Peyer's patch (tissue), 4 donors: ENCODE measurements at regions not wholly inside any gene's neighbourhood (a gene's known extent, or its start where the extent isn't known, plus 50 kb on each side); places are given as distances from the start of the nearest gene placed in this dataset.

ENCODE experiments used
- DNase-seq, 3 donors: peaks; one replicate each; pipeline ENCODE4 v3.0.0-alpha.2; 2017 to 2019
- H3K27ac ChIP-seq, 4 donors: fragments of 200-600 bp; sonication (generic); one replicate each; pipeline ENCODE4 v1.5.1; 2016 to 2019
- H3K27me3 ChIP-seq, 2 donors: fragments of 200-600 bp; sonication (generic); one replicate each; pipeline ENCODE4 v1.5.1; 2019
- H3K36me3 ChIP-seq, 3 donors: fragments of 200-600 bp; sonication (generic); one replicate each; pipeline ENCODE4 v1.5.1; 2016 to 2019
- H3K4me1 ChIP-seq, 4 donors: fragments of 200-600 bp; sonication (generic); one replicate each; pipeline ENCODE4 v1.5.1; 2016 to 2019
- H3K4me3 ChIP-seq, 4 donors: fragments of 200-600 bp; sonication (generic); 1 replicate in 3 of 4; 2 replicates in 1 of 4; pipeline ENCODE4 v1.5.1; 2016 to 2019; ENCODE audit warnings: mild to moderate bottlenecking in 1 of 4
- H3K9me3 ChIP-seq, 4 donors: fragments of 200-600 bp; sonication (generic); one replicate each; pipeline ENCODE4 v1.5.1; 2016 to 2019; ENCODE audit warnings: mild to moderate bottlenecking in 1 of 4
- POLR2A ChIP-seq, 2 donors: fragments of 450-650 bp; IDR thresholded peaks; one replicate each; pipeline ENCODE4 v1.5.1; 2017; ENCODE audit warnings: antibody characterized with exemption in 2 of 2, mild to moderate bottlenecking in 2 of 2, moderate library complexity in 2 of 2
- TF ChIP-seq, protein P1 (sequence below), 6 experiments: fragments of 450-650 bp in 4 of 6; fragments of 200-600 bp in 2 of 6; sonication (generic) in 1 of 6; IDR thresholded peaks; one replicate each; pipeline ENCODE4 v1.5.1; 2017 to 2019; ENCODE audit warnings: antibody characterized with exemption in 6 of 6, mild to moderate bottlenecking in 3 of 6, moderate library complexity in 1 of 6

DNA sequence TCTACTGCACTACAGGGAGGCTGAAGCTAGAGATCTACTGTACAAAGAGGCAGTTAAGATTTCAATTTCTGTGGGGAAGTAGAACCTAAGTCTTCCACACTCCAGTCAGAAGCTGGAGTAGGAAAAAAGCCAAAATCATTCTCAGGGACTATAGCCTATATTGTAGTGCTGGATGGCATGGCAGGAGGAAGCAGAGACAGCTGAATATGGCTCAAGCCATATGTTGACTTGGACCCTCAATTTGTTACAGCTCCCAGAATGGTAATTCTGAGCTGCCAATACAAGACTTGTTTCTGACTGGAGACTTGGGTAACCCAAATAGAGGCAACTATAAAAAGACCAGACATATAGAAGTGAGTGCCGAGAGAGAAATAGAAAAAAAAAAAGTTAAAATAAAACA lies 200.6 kb downstream of the PTBP2 start:
- H3K36me3 ChIP-seq: no peaks in the 10 kb centered on the region
- H3K4me1 ChIP-seq: no peaks in the 10 kb centered on the region
- TF ChIP-seq, protein P1, sequence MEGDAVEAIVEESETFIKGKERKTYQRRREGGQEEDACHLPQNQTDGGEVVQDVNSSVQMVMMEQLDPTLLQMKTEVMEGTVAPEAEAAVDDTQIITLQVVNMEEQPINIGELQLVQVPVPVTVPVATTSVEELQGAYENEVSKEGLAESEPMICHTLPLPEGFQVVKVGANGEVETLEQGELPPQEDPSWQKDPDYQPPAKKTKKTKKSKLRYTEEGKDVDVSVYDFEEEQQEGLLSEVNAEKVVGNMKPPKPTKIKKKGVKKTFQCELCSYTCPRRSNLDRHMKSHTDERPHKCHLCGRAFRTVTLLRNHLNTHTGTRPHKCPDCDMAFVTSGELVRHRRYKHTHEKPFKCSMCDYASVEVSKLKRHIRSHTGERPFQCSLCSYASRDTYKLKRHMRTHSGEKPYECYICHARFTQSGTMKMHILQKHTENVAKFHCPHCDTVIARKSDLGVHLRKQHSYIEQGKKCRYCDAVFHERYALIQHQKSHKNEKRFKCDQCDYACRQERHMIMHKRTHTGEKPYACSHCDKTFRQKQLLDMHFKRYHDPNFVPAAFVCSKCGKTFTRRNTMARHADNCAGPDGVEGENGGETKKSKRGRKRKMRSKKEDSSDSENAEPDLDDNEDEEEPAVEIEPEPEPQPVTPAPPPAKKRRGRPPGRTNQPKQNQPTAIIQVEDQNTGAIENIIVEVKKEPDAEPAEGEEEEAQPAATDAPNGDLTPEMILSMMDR (IDR thresholded peaks at IDR 0.05): no peak
- TF ChIP-seq POLR2A (IDR thresholded peaks at IDR 0.05): no peak
- no peaks in the 10 kb centered on the region for H3K27me3 ChIP-seq
- DNase-seq: no peak
- no peak overlapping the region for H3K4me3 ChIP-seq
- H3K27ac ChIP-seq: no peak overlapping the region
- no peaks in the 10 kb centered on the region for H3K9me3 ChIP-seq

DNA sequence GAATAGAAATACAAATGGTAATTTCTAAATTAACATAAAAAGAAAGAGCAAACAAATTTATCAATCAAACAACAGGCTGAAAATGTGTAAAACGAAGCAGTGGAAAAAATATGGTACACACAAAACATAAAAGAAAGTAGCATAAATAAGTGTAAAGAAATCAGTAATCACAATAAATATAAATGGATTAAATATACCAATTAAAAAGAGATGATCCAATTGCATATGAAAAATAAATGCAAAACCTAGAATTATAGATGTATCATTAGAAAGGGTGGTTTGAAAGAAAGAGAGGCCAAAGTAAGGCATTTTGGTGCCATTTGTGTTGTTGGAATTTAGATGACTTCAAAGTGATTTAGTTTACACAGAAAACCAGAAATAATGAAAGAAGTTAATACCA lies 202.2 kb downstream of the PTBP2 start:
- no peak overlapping the region for H3K27ac ChIP-seq
- TF ChIP-seq, protein P1 (IDR thresholded peaks at IDR 0.05): no peak
- TF ChIP-seq POLR2A (IDR thresholded peaks at IDR 0.05): no peak
- H3K4me3 ChIP-seq: no peak overlapping the region
- no peaks in the 10 kb centered on the region for H3K27me3 ChIP-seq
- no peaks in the 10 kb centered on the region for H3K36me3 ChIP-seq
- H3K4me1 ChIP-seq: no peaks in the 10 kb centered on the region
- H3K9me3 ChIP-seq: no peaks in the 10 kb centered on the region
- DNase-seq: no peak

DNA sequence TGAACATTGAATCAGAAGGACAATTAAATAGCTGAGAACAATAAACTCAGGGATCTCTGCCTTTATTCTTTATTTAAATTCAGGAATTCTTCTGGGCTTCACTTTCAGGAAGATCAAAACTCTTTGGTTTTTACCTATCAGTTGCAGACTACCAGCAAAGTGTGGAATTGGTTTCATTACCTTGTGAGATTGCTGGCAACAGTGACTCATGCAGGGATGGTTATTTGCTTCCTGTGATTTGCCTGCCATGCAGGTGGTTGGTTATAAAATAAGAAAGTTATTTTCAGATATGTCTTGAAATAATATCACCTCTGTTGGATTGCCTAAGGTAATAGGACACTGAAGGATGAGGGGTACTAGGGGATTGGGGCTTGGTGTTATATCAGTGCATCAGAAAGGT lies 204.6 kb downstream of the PTBP2 start:
- Histone ChIP-seq H3K27ac (no peak overlapping the region), H3K4me3 (no peak overlapping the region), H3K27me3 (no peaks in the 10 kb centered on the region), H3K9me3 (no peaks in the 10 kb centered on the region), H3K4me1 (no peaks in the 10 kb centered on the region), H3K36me3 (no peaks in the 10 kb centered on the region)
- DNase-seq: no peak
- no peak for TF ChIP-seq POLR2A (IDR thresholded peaks at IDR 0.05)
- TF ChIP-seq, protein P1 (IDR thresholded peaks at IDR 0.05): no peak

DNA sequence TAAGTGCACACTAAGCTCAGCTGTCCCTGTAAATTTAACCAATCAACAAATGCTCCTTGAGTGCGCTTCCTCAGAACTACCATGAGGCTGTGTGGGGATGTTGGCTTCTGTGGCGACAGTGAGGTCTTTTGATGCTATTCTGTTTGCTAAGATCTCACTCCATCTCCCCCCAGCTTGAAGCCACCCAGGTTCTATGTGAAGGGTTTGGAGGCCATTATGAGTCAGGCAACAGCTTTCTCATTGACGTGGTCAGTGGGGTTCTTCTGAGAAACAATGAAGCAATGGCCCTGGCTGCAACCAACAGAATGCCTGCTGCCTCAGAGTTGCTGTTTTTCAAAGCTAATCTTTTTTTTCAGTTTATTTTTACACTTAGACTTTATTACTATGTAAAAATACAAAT lies 205.5 kb downstream of the PTBP2 start:
- no peak for DNase-seq
- no peak for TF ChIP-seq POLR2A (IDR thresholded peaks at IDR 0.05)
- TF ChIP-seq, protein P1 (IDR thresholded peaks at IDR 0.05): no peak
- Histone ChIP-seq H3K4me3 (no peak overlapping the region), H3K36me3 (no peaks in the 10 kb centered on the region), H3K27ac (no peak overlapping the region), H3K9me3 (no peaks in the 10 kb centered on the region), H3K4me1 (no peaks in the 10 kb centered on the region), H3K27me3 (no peaks in the 10 kb centered on the region)

DNA sequence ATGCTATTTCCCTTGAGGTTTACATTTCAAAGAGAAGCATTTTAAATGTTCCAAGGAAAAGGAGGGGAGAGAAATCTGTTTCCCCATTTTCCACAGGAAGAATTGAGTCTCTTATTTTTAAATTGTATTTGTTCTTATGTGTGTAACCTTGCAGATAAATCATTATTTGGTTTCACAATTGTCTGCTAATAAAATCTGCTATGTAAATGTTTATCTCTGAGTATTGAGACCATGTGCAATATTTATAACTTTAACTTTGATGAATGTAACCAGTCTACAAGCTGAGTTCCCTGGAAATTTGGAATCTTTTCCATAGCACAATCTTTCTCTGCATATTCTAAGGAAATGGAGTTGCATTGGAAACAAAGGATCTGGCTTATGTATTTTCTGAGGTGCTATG lies 209.6 kb downstream of the PTBP2 start:
- no peak for TF ChIP-seq POLR2A (IDR thresholded peaks at IDR 0.05)
- no peak overlapping the region for H3K27ac ChIP-seq

DNA sequence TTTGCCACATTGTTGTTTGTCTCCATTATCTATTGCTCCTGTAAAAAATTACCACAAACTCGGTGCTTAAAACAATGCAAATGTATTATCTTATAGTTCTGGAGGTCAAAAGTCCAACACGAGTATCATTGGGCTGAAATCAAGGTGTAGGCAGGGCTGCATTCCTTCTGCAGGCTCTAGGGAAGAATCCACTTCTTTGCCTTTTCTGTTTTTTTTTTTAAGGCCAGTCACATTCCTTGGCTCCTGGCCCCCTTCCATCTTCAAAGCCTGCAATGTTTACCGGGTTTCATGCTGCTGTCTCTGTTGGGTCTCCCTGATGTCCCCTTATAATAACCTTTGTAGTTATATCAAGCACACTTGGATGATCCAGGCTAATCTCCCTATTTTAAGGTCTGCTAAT lies 212.7 kb downstream of the PTBP2 start:
- no peaks in the 10 kb centered on the region for H3K27me3 ChIP-seq
- H3K4me1 ChIP-seq: no peaks in the 10 kb centered on the region
- H3K36me3 ChIP-seq: no peaks in the 10 kb centered on the region
- H3K4me3 ChIP-seq: no peak overlapping the region
- no peak overlapping the region for H3K27ac ChIP-seq
- TF ChIP-seq, protein P1 (IDR thresholded peaks at IDR 0.05): no peak
- TF ChIP-seq POLR2A (IDR thresholded peaks at IDR 0.05): no peak
- H3K9me3 ChIP-seq: no peaks in the 10 kb centered on the region
- no peak for DNase-seq

More for the DNA sequence above, 209.6 kb downstream of the PTBP2 start:
- Histone ChIP-seq H3K4me3 (no peak overlapping the region), H3K9me3 (no peaks in the 10 kb centered on the region), H3K36me3 (no peaks in the 10 kb centered on the region), H3K4me1 (no peaks in the 10 kb centered on the region), H3K27me3 (no peaks in the 10 kb centered on the region)
- no peak for DNase-seq
